GM19043 (cell line): ENCODE measurements at regions not wholly inside any gene's neighbourhood (a gene's known extent, or its start where the extent isn't known, plus 50 kb on each side); places are given as distances from the start of the nearest gene placed in this dataset.

Source experiments
- ATAC-seq: cut with Tn5 transposase; IDR thresholded peaks from one replicate; pipeline ENCODE4 v1.9.1; 2021; ENCODE audit warnings: low read depth; ENCODE audit not compliant: unreplicated experiment

- no peak for ATAC-seq
Observed at GRCh38 chrX:40201329-40201885, 103.6 kb upstream of the BCOR start.

GRCh38 chrX:40199704-40200103 is 101.9 kb upstream of the BCOR start:
- ATAC-seq, result no peak

- ATAC-seq, result no peak
Observed at GRCh38 chrX:40197071-40197470, 99.3 kb upstream of the BCOR start.

- ATAC-seq, result no peak
Observed at GRCh38 chrX:40195368-40195767, 97.6 kb upstream of the BCOR start.

- no peak for ATAC-seq
Observed at GRCh38 chrX:40192196-40192595, 94.4 kb upstream of the BCOR start.

GRCh38 chrX:40189637-40190036 is 91.9 kb upstream of the BCOR start:
- ATAC-seq, result no peak

GRCh38 chrX:40188573-40189417 is 91.0 kb upstream of the BCOR start:
- ATAC-seq, result no peak

GRCh38 chrX:40184968-40185367 is 87.2 kb upstream of the BCOR start:
- no peak for ATAC-seq

GRCh38 chrX:40182615-40183014 is 84.9 kb upstream of the BCOR start:
- ATAC-seq, result no peak

- ATAC-seq, result no peak
Observed at GRCh38 chrX:40182095-40182494, 84.3 kb upstream of the BCOR start.

GRCh38 chrX:40179283-40179682 is 81.5 kb upstream of the BCOR start:
- no peak for ATAC-seq

GRCh38 chrX:40177942-40178715 is 80.4 kb upstream of the BCOR start:
- no peak for ATAC-seq

GRCh38 chrX:40177489-40177888 is 79.7 kb upstream of the BCOR start:
- ATAC-seq, result no peak

- no peak for ATAC-seq
Observed at GRCh38 chrX:40177117-40177430, 79.3 kb upstream of the BCOR start.

GRCh38 chrX:40176351-40177116 is 78.8 kb upstream of the BCOR start:
- no peak for ATAC-seq

- ATAC-seq, result no peak
Observed at GRCh38 chrX:40175511-40176350, 78.0 kb upstream of the BCOR start.

GRCh38 chrX:40174854-40175510 is 77.2 kb upstream of the BCOR start:
- no peak for ATAC-seq

GRCh38 chrX:40174001-40174853 is 76.5 kb upstream of the BCOR start:
- no peak for ATAC-seq
